B cell (primary cell): ENCODE measurements at regions not wholly inside any gene's neighbourhood (a gene's known extent, or its start where the extent isn't known, plus 50 kb on each side); places are given as distances from the start of the nearest gene placed in this dataset.

Experiments
- ATAC-seq: fragments of 200-7000 bp; cut with Tn5 transposase; one replicate; pipeline ENCODE4 v1.10.0; 2021; ENCODE audit warnings: low read depth, mild to moderate bottlenecking, moderate number of reproducible peaks, moderate library complexity
- CTCF ChIA-PET: fragments of 350-600 bp; sonication (Branson Sonifier 250); formaldehyde crosslinking; loops from one replicate; lab custom pipeline; 2021; ENCODE audit warnings: antibody characterized with exemption, inconsistent platforms; lab: Charles Lee
- POLR2A ChIA-PET: fragments of 350-600 bp; sonication (Branson Sonifier 250); formaldehyde crosslinking; loops from one replicate; lab custom pipeline; 2021; ENCODE audit warnings: antibody characterized with exemption; lab: Charles Lee
- DNase-seq: peaks from one replicate; pipeline ENCODE4 v3.0.0; 2013
- H2AFZ ChIP-seq: 2 replicates; pipeline ENCODE4 v1.6.1; 2012; ENCODE audit warnings: mild to moderate bottlenecking, low read depth, low read length; ENCODE audit not compliant: insufficient read depth, poor library complexity, severe bottlenecking
- H3K27ac ChIP-seq, 2 donors: 1 replicate in 1 of 2; 2 replicates in 1 of 2; pipeline ENCODE4 v1.5.1; 2012 to 2013; ENCODE audit warnings: low read length in 2 of 2, mild to moderate bottlenecking in 2 of 2, moderate library complexity in 1 of 2
- H3K27me3 ChIP-seq, 4 experiments: fragments of 200-600 bp in 1 of 4; sonication (generic) in 1 of 4; replicated peaks in 1 of 4; 1 replicate in 2 of 4; 2 replicates in 2 of 4; pipeline versions ENCODE4 v1.6.1 to v1.7.0; 2013 to 2016; ENCODE audit warnings: low read length in 3 of 4, mild to moderate bottlenecking in 2 of 4, mixed read lengths in 1 of 4, moderate library complexity in 1 of 4; ENCODE audit not compliant: insufficient read depth in 4 of 4, control insufficient read depth in 3 of 4; ENCODE audit errors: control extremely low read depth in 1 of 4
- H3K36me3 ChIP-seq, 2 experiments: replicated peaks in 1 of 2; 1 replicate in 1 of 2; 2 replicates in 1 of 2; pipeline versions ENCODE4 v1.6.1 to v1.7.1; 2013; ENCODE audit warnings: low read length in 1 of 2; ENCODE audit not compliant: insufficient read depth in 2 of 2, control insufficient read depth in 1 of 2; ENCODE audit errors: control extremely low read depth in 1 of 2, extremely low read depth in 1 of 2
- H3K4me1 ChIP-seq, 2 donors: fragments of 200-600 bp in 1 of 2; sonication (generic) in 1 of 2; 1 replicate in 1 of 2; 2 replicates in 1 of 2; pipeline versions ENCODE4 v1.5.1 to v1.6.1; 2013 to 2017; ENCODE audit warnings: low read length in 2 of 2; ENCODE audit not compliant: control insufficient read depth in 2 of 2, insufficient read depth in 2 of 2
- H3K4me2 ChIP-seq: replicated peaks from 2 replicates; pipeline ENCODE3; 2012; ENCODE audit warnings: mild to moderate bottlenecking, low read depth, low read length; ENCODE audit not compliant: poor library complexity, severe bottlenecking
- H3K4me3 ChIP-seq, 5 experiments: fragments of 200-600 bp in 1 of 5; sonication (generic) in 1 of 5; 1 replicate in 3 of 5; 2 replicates in 2 of 5; pipeline versions ENCODE4 v1.5.1 to v1.7.0; 2011 to 2016; ENCODE audit warnings: low read length in 4 of 5, mild to moderate bottlenecking in 4 of 5, low read depth in 2 of 5, control low read depth in 1 of 5, moderate library complexity in 1 of 5; ENCODE audit not compliant: insufficient read depth in 1 of 5; ENCODE audit errors: control extremely low read depth in 1 of 5, extremely low read depth in 1 of 5
- H3K79me2 ChIP-seq: fragments of 200-600 bp; sonication (generic); one replicate; pipeline ENCODE4 v1.6.0; 2016; ENCODE audit warnings: low read length; ENCODE audit not compliant: control insufficient read depth, insufficient read depth
- H3K9ac ChIP-seq: fragments of 200-600 bp; sonication (generic); 2 replicates; pipeline ENCODE4 v1.6.1; 2017; ENCODE audit warnings: mild to moderate bottlenecking, low read length, moderate library complexity
- H3K9me3 ChIP-seq, 3 donors: one replicate each; pipeline versions ENCODE4 v1.6.1 to v1.7.1; 2013; ENCODE audit warnings: low read length in 2 of 3; ENCODE audit not compliant: control insufficient read depth in 2 of 3, insufficient read depth in 1 of 3; ENCODE audit errors: control extremely low read depth in 1 of 3
- H4K20me1 ChIP-seq: 2 replicates; pipeline ENCODE4 v1.6.0; 2012; ENCODE audit warnings: mild to moderate bottlenecking, low read length; ENCODE audit not compliant: insufficient read depth, control insufficient read depth, poor library complexity, severe bottlenecking
- H3K27ac Mint-ChIP-seq: one replicate; pipeline ENCODE4 v1.8.0; 2021; ENCODE audit warnings: mixed read lengths
- H3K27me3 Mint-ChIP-seq: one replicate; pipeline ENCODE4 v1.8.0; 2021; ENCODE audit warnings: mixed read lengths
- H3K4me1 Mint-ChIP-seq: one replicate; pipeline ENCODE4 v1.8.0; 2021; ENCODE audit warnings: mixed read lengths
- H3K4me3 Mint-ChIP-seq: one replicate; pipeline ENCODE4 v1.8.0; 2021; ENCODE audit warnings: mixed read lengths
- H3K9me3 Mint-ChIP-seq: one replicate; pipeline ENCODE4 v1.8.0; 2022; ENCODE audit warnings: mixed read lengths; ENCODE audit not compliant: insufficient read depth
- CTCF ChIP-seq: fragments of 200-600 bp; IDR thresholded peaks from one replicate; pipeline ENCODE4 v1.8.0; 2022; ENCODE audit warnings: antibody characterized with exemption, mild to moderate bottlenecking
- EZH2 ChIP-seq: IDR thresholded peaks from 2 replicates; pipeline ENCODE4 v1.6.1; 2012; ENCODE audit warnings: borderline replicate concordance, low read depth, mild to moderate bottlenecking, moderate library complexity, low read length; ENCODE audit not compliant: insufficient read depth, poor library complexity, severe bottlenecking
- WGBS: methylation state at CpG from one replicate; pipeline ENCODE4 v1.1.5; 2013; ENCODE audit warnings: missing lambda C conversion rate; ENCODE audit not compliant: insufficient coverage; 5-methylcytosine and 5-hydroxymethylcytosine counted together
- intact Hi-C: fragments of 100-400 bp; cut with micrococcal nuclease; formaldehyde crosslinking; loops from one replicate; pipeline ENCODE4 v1.10.0; 2022

DNA sequence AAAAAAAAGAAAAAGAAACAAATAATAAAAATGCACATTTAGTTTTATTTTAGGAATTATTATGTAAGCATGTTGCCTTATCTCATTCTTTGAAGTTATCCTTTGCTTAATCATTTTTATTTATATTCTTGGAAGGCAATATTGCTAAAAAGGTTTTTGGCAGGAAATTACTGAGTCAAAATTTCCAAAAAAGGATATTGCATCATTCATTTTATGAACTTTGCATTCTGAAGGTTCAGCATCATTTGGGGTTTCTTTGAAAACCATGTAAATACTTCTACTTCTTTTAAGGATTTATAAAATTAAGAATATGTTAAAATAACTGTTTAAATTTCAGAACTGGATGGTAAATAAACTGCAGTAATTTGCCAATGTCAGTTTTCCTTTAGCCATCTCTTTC is 94.2 kb upstream of the CTNND2 start:
- ChIA-PET CTCF (no interaction called here), POLR2A (no interaction called here)
- intact Hi-C loops: no loop called here
- DNase-seq (no peak), ATAC-seq (no peak)
- H3K9me3 ChIP-seq: peaks cover 0 to 3% (median 0%) of the 10 kb centered on the region in 3 donors
- no peak overlapping the region for H3K27ac ChIP-seq
- no peak overlapping the region for H3K4me2 ChIP-seq
- no peaks in the 10 kb centered on the region for H3K27me3 ChIP-seq
- H3K9ac ChIP-seq: no peak overlapping the region
- H3K4me3 Mint-ChIP-seq: no peak overlapping the region
- no peaks in the 10 kb centered on the region for H3K79me2 ChIP-seq
- H3K4me1 ChIP-seq: no peaks in the 10 kb centered on the region
- H3K27me3 Mint-ChIP-seq: no peaks in the 10 kb centered on the region
- no peaks in the 10 kb centered on the region for H4K20me1 ChIP-seq
- no peak overlapping the region for H3K4me3 ChIP-seq
- H3K4me1 Mint-ChIP-seq: no peaks in the 10 kb centered on the region
- no peaks in the 10 kb centered on the region for H3K36me3 ChIP-seq
- H3K9me3 Mint-ChIP-seq: no peaks in the 10 kb centered on the region
- no peak overlapping the region for H3K27ac Mint-ChIP-seq
- H2AFZ ChIP-seq: no peak overlapping the region
- TF ChIP-seq EZH2: no peak
- TF ChIP-seq CTCF: no peak

- no peaks in the 10 kb centered on the region for H3K79me2 ChIP-seq
- ChIA-PET CTCF (no interaction called here), POLR2A (no interaction called here)
- intact Hi-C loops: no loop called here
- Mint-ChIP-seq H3K9me3 (no peaks in the 10 kb centered on the region), H3K27me3 (no peaks in the 10 kb centered on the region), H3K4me3 (no peak overlapping the region), H3K4me1 (no peaks in the 10 kb centered on the region), H3K27ac (no peak overlapping the region)
- H3K9ac ChIP-seq: no peak overlapping the region
- TF ChIP-seq CTCF: no peak
- no peaks in the 10 kb centered on the region for H3K27me3 ChIP-seq
- peaks cover 0 to 3% (median 0%) of the 10 kb centered on the region in 3 donors for H3K9me3 ChIP-seq
- no peaks in the 10 kb centered on the region for H3K4me1 ChIP-seq
- H3K36me3 ChIP-seq: no peaks in the 10 kb centered on the region
- no peaks in the 10 kb centered on the region for H4K20me1 ChIP-seq
- H3K4me3 ChIP-seq: no peak overlapping the region
- ATAC-seq: no peak
- WGBS: 97% methylated on average over 8 of the region's 11 CpGs
- no peak overlapping the region for H2AFZ ChIP-seq
- no peak overlapping the region for H3K4me2 ChIP-seq
- H3K27ac ChIP-seq: no peak overlapping the region
- no peak for DNase-seq
Measured at GRCh38 chr5:11997942-11998341, 93.7 kb upstream of the CTNND2 start.
